ENCODE measurements at regions not wholly inside any gene's neighbourhood (a gene's known extent, or its start where the extent isn't known, plus 50 kb on each side); places are given as distances from the start of the nearest gene placed in this dataset.

GRCh38 chr9:1907465-1907864, 107.7 kb upstream of the SMARCA2 start:
- TF ChIP-seq POLR2AphosphoS5 (IDR thresholded peaks at IDR 0.05): no peak
- no peak for TF ChIP-seq SMC3 (conservative IDR thresholded peaks at IDR 0.05; ENCODE audit: poor library complexity)
- TF ChIP-seq CTCF (IDR thresholded peaks at IDR 0.05; ENCODE audit: poor library complexity, severe bottlenecking): no peak
- no peak for TF ChIP-seq EZH2 (IDR thresholded peaks at IDR 0.05; ENCODE audit: borderline replicate concordance, insufficient read depth, low read length, poor library complexity, severe bottlenecking)
- no peak for TF ChIP-seq REST (IDR thresholded peaks at IDR 0.05; ENCODE audit: borderline replicate concordance)
- no peak for TF ChIP-seq RAD21 (conservative IDR thresholded peaks at IDR 0.05)
- TF ChIP-seq TAF1 (IDR thresholded peaks at IDR 0.05; ENCODE audit: low read depth): no peak
- TF ChIP-seq EP300 (conservative IDR thresholded peaks at IDR 0.05; ENCODE audit: poor library complexity, severe bottlenecking): no peak
- TF ChIP-seq MXI1 (conservative IDR thresholded peaks at IDR 0.05; ENCODE audit: poor library complexity, severe bottlenecking): no peak

All from neural cell (in vitro differentiated cells).